Testis (tissue), 2 donors: ENCODE measurements at regions not wholly inside any gene's neighbourhood (a gene's known extent, or its start where the extent isn't known, plus 50 kb on each side); places are given as distances from the start of the nearest gene placed in this dataset.

ENCODE experiments used
- POLR2A ChIP-seq: fragments of 450-650 bp; IDR thresholded peaks from one replicate; pipeline ENCODE4 v1.6.1; 2017; ENCODE audit warnings: antibody characterized with exemption, mild to moderate bottlenecking, moderate library complexity
- TF ChIP-seq, protein P1 (sequence below), 3 experiments: fragments of 450-650 bp in 2 of 3; fragments of 200-600 bp in 1 of 3; sonication (generic) in 1 of 3; IDR thresholded peaks; one replicate each; pipeline ENCODE4 v1.5.1; 2016 to 2019; ENCODE audit warnings: antibody characterized with exemption in 3 of 3, mild to moderate bottlenecking in 2 of 3, moderate library complexity in 1 of 3

- TF ChIP-seq POLR2A: no peak
- TF ChIP-seq, protein P1, sequence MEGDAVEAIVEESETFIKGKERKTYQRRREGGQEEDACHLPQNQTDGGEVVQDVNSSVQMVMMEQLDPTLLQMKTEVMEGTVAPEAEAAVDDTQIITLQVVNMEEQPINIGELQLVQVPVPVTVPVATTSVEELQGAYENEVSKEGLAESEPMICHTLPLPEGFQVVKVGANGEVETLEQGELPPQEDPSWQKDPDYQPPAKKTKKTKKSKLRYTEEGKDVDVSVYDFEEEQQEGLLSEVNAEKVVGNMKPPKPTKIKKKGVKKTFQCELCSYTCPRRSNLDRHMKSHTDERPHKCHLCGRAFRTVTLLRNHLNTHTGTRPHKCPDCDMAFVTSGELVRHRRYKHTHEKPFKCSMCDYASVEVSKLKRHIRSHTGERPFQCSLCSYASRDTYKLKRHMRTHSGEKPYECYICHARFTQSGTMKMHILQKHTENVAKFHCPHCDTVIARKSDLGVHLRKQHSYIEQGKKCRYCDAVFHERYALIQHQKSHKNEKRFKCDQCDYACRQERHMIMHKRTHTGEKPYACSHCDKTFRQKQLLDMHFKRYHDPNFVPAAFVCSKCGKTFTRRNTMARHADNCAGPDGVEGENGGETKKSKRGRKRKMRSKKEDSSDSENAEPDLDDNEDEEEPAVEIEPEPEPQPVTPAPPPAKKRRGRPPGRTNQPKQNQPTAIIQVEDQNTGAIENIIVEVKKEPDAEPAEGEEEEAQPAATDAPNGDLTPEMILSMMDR (IDR thresholded peaks at IDR 0.05): no peak
These were observed 56.6 kb upstream of the CALM2 start for GRCh38 chr2:47232738-47233415.
